HEK293T (cell line): ENCODE measurements at regions not wholly inside any gene's neighbourhood (a gene's known extent, or its start where the extent isn't known, plus 50 kb on each side); places are given as distances from the start of the nearest gene placed in this dataset.

Experiments
- ARNT ChIP-seq: fragments of 450-650 bp; IDR thresholded peaks from 2 replicates; pipeline ENCODE4 v1.6.1; 2017; ENCODE audit warnings: mild to moderate bottlenecking
- BHLHE40 ChIP-seq: fragments of 450-650 bp; IDR thresholded peaks from 2 replicates; pipeline ENCODE4 v1.6.1; 2016; ENCODE audit warnings: mild to moderate bottlenecking, moderate library complexity, borderline replicate concordance
- ELF4 ChIP-seq: fragments of 450-650 bp; IDR thresholded peaks from 2 replicates; pipeline ENCODE4 v1.6.1; 2017; ENCODE audit warnings: antibody characterized with exemption
- FOXK2 ChIP-seq: fragments of 450-650 bp; IDR thresholded peaks from 2 replicates; pipeline ENCODE4 v1.6.1; 2016; ENCODE audit warnings: mild to moderate bottlenecking
- FOXM1 ChIP-seq: fragments of 450-650 bp; IDR thresholded peaks from 2 replicates; pipeline ENCODE4 v1.6.1; 2017; ENCODE audit warnings: mild to moderate bottlenecking, borderline replicate concordance

DNA sequence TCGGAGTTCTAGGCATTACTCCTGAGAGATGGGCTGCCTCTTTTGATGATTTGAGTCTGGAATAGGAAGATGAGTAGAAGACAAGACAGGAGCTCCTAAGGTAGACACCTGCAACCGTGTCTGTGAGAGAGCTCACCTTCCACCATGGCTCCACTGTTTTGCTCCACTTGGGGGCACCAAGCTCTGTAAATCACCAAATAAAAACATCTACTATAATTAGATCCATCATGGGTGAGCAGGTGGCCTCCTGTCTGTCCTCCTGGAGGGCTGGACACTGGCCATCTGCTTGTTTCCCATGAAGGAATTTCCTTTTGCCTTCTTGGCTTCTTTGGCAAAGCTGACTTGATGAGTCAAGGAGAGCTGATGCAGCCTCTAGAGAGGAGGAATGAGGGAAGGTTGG is 179.0 kb downstream of the HAPSTR1 start:
- no peak for TF ChIP-seq FOXM1
- TF ChIP-seq FOXK2 = no peak
- TF ChIP-seq ARNT = no peak
- no peak for TF ChIP-seq ELF4
- TF ChIP-seq BHLHE40 = no peak
